ENCODE measurements at regions not wholly inside any gene's neighbourhood (a gene's known extent, or its start where the extent isn't known, plus 50 kb on each side); places are given as distances from the start of the nearest gene placed in this dataset.

DNA sequence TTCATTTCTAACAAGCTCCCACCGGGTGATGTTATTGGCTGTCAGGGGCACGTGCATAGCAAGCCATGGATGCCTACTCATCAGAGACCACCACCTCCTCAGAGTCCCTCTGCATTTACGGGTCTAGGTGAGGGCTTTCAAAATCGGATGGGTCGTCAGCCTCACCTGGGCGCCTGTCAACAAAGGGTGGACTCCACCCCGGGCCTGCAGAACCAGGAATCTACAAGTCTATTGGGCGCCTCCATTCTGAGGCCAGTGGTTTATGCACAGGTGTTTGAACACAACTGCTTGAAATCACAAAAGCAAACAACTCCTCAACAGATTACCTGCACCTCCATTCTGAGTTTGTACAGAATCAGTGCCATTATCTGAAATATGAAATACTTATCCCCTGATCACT, 318.9 kb downstream of the PTTG2 start:
- Histone ChIP-seq H3K9me1 (ENCODE audit: insufficient read depth, low read length) (no peaks in the 10 kb centered on the region), H2BK20ac (ENCODE audit: low read depth, low read length) (no peak overlapping the region), H3K79me1 (ENCODE audit: low read depth in 1 of 2, low read length in 2 of 2) (no peaks in the 10 kb centered on the region), H4K20me1 (ENCODE audit: insufficient read depth, low read length) (no peaks in the 10 kb centered on the region), H2AK9ac (replicated peaks; ENCODE audit: low read depth, low read length, poor library complexity) (no peak overlapping the region), H3K56ac (ENCODE audit: extremely low read depth, insufficient read depth, low read length) (no peak overlapping the region), H3K4me3 (ENCODE audit: insufficient read depth, low read depth, low read length) (no peak overlapping the region), H4K8ac (ENCODE audit: low read depth in 2 of 2, low read length in 2 of 2) (no peak overlapping the region), H3K9me3 (ENCODE audit: control insufficient read depth, insufficient read depth, low read length) (no peaks in the 10 kb centered on the region), H3K4me2 (ENCODE audit: low read depth, low read length) (no peak overlapping the region), H3K23ac (ENCODE audit: low read depth, low read length) (no peak overlapping the region), H3K36me3 (ENCODE audit: control insufficient read depth, insufficient read depth, low read length) (no peaks in the 10 kb centered on the region), H2BK120ac (ENCODE audit: low read depth, low read length) (no peak overlapping the region), H2BK15ac (ENCODE audit: low read depth, low read length) (no peak overlapping the region), H3K14ac (replicated peaks; ENCODE audit: low read depth, low read length) (no peak overlapping the region), H2AFZ (replicated peaks; ENCODE audit: low read length, poor library complexity) (no peak overlapping the region), H3K27me3 (ENCODE audit: control insufficient read depth, insufficient read depth, low read length) (peaks cover 2% of the 10 kb centered on the region; the same call in 1 of the 2 replicates), H4K5ac (ENCODE audit: low read depth, low read length) (no peak overlapping the region), H4K91ac (ENCODE audit: insufficient read depth, low read depth, low read length) (no peak overlapping the region), H3K9ac (ENCODE audit: low read depth, low read length) (no peak overlapping the region), H3K4ac (ENCODE audit: low read depth, low read length) (no peak overlapping the region), H3K4me1 (ENCODE audit: control insufficient read depth, insufficient read depth, low read length) (no peaks in the 10 kb centered on the region), H3K27ac (ENCODE audit: insufficient read depth, low read length) (no peak overlapping the region), H3K18ac (ENCODE audit: low read depth, low read length) (no peak overlapping the region), H2BK5ac (ENCODE audit: low read depth, low read length, poor library complexity, severe bottlenecking) (no peak overlapping the region), H2AK5ac (ENCODE audit: low read depth, low read length) (no peak overlapping the region)
- TF ChIP-seq, protein P1, sequence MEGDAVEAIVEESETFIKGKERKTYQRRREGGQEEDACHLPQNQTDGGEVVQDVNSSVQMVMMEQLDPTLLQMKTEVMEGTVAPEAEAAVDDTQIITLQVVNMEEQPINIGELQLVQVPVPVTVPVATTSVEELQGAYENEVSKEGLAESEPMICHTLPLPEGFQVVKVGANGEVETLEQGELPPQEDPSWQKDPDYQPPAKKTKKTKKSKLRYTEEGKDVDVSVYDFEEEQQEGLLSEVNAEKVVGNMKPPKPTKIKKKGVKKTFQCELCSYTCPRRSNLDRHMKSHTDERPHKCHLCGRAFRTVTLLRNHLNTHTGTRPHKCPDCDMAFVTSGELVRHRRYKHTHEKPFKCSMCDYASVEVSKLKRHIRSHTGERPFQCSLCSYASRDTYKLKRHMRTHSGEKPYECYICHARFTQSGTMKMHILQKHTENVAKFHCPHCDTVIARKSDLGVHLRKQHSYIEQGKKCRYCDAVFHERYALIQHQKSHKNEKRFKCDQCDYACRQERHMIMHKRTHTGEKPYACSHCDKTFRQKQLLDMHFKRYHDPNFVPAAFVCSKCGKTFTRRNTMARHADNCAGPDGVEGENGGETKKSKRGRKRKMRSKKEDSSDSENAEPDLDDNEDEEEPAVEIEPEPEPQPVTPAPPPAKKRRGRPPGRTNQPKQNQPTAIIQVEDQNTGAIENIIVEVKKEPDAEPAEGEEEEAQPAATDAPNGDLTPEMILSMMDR (conservative IDR thresholded peaks at IDR 0.05; ENCODE audit: low read depth, low read length), result no peak
- TF ChIP-seq FOS (IDR thresholded peaks at IDR 0.05; ENCODE audit: low read depth, low read length) (no peak), MXI1 (IDR thresholded peaks at IDR 0.05; ENCODE audit: borderline replicate concordance, low read depth, low read length) (no peak), POLR2A (IDR thresholded peaks at IDR 0.05; ENCODE audit: low read depth, low read length) (no peak), RAD21 (IDR thresholded peaks at IDR 0.05; ENCODE audit: low read length) (no peak), NFE2L2 (IDR thresholded peaks at IDR 0.05; ENCODE audit: low read depth, low read length) (no peak)
- TF ChIP-seq, protein P2, sequence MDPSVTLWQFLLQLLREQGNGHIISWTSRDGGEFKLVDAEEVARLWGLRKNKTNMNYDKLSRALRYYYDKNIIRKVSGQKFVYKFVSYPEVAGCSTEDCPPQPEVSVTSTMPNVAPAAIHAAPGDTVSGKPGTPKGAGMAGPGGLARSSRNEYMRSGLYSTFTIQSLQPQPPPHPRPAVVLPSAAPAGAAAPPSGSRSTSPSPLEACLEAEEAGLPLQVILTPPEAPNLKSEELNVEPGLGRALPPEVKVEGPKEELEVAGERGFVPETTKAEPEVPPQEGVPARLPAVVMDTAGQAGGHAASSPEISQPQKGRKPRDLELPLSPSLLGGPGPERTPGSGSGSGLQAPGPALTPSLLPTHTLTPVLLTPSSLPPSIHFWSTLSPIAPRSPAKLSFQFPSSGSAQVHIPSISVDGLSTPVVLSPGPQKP (IDR thresholded peaks at IDR 0.05; ENCODE audit: borderline replicate concordance, low read depth, low read length), result no peak
- ChIA-PET CTCF (no interaction called here), POLR2A (ENCODE audit: unreplicated experiment) (no interaction called here)
- intact Hi-C loops (cut with micrococcal nuclease), result no loop called here
- BruUV-seq (replicated peaks), result no TSS peak
- no peak for ATAC-seq (ENCODE audit: low read depth)
- dilution Hi-C loops (cut with HindIII; ENCODE audit: low sequenced_read_pairs, unreplicated experiment), result no loop called here
- in situ Hi-C loops (cut with MboI; ENCODE audit: low sequenced_read_pairs), result no loop called here
- WGBS, 2 experiments (ENCODE audit: extremely low coverage in 2 of 2, insufficient read length in 1 of 2), result no CpG with 5 or more reads among the region's 8 CpGs
- DNase-seq, result no peak

All from IMR-90 (cell line).